Neural progenitor cell (in vitro differentiated cells): ENCODE measurements at regions not wholly inside any gene's neighbourhood (a gene's known extent, or its start where the extent isn't known, plus 50 kb on each side); places are given as distances from the start of the nearest gene placed in this dataset.

Source experiments
- DNase-seq: peaks from one replicate; pipeline ENCODE4 v3.0.0-alpha.2; 2016; ENCODE audit warnings: low spot score
- H2AFZ ChIP-seq: fragments of 200-600 bp; sonication (generic); replicated peaks from 2 replicates; pipeline ENCODE4 v1.6.1; 2016; ENCODE audit warnings: antibody characterized with exemption
- H3F3A ChIP-seq: fragments of 200-600 bp; sonication (generic); 2 replicates; pipeline ENCODE4 v1.6.1; 2016; ENCODE audit warnings: antibody characterized with exemption, low read depth
- H3K27ac ChIP-seq: fragments of 200-600 bp; sonication (generic); 2 replicates; pipeline ENCODE4 v1.5.1; 2016; ENCODE audit warnings: mild to moderate bottlenecking
- H3K27me3 ChIP-seq: fragments of 200-600 bp; sonication (generic); 2 replicates; pipeline ENCODE4 v1.6.1; 2016; ENCODE audit warnings: mild to moderate bottlenecking, moderate library complexity
- H3K36me3 ChIP-seq: fragments of 200-600 bp; sonication (generic); 2 replicates; pipeline ENCODE4 v1.5.1; 2016
- H3K4me1 ChIP-seq: fragments of 200-600 bp; sonication (generic); 2 replicates; pipeline ENCODE4 v1.6.1; 2016; ENCODE audit warnings: mixed run types
- H3K4me2 ChIP-seq: fragments of 200-600 bp; sonication (generic); 2 replicates; pipeline ENCODE4 v1.6.1; 2016
- H3K4me3 ChIP-seq: fragments of 200-600 bp; sonication (generic); 2 replicates; pipeline ENCODE4 v1.5.1; 2016
- H3K79me2 ChIP-seq: fragments of 200-600 bp; sonication (generic); 2 replicates; pipeline ENCODE4 v1.6.1; 2016; ENCODE audit warnings: low read depth
- H3K9ac ChIP-seq: fragments of 200-600 bp; sonication (generic); 2 replicates; pipeline ENCODE4 v1.6.1; 2016
- H3K9me3 ChIP-seq: fragments of 200-600 bp; sonication (generic); 2 replicates; pipeline ENCODE4 v1.5.1; 2016; ENCODE audit warnings: low read depth
- H4K20me1 ChIP-seq: fragments of 200-600 bp; sonication (generic); 2 replicates; pipeline ENCODE4 v1.6.1; 2016; ENCODE audit warnings: low read depth
- H3K27ac Mint-ChIP-seq: 3 replicates; pipeline ENCODE4 v1.8.0; 2021; ENCODE audit warnings: mixed read lengths
- H3K27me3 Mint-ChIP-seq: 2 replicates; pipeline ENCODE4 v1.8.0; 2022; ENCODE audit warnings: low read depth, mild to moderate bottlenecking, inconsistent platforms, moderate library complexity, mixed read lengths; ENCODE audit not compliant: insufficient read depth
- H3K36me3 Mint-ChIP-seq: 3 replicates; pipeline ENCODE4 v1.8.0; 2021; ENCODE audit warnings: mixed read lengths
- H3K4me1 Mint-ChIP-seq: 3 replicates; pipeline ENCODE4 v1.8.0; 2021; ENCODE audit warnings: mixed read lengths
- H3K4me3 Mint-ChIP-seq: 3 replicates; pipeline ENCODE4 v1.8.0; 2021; ENCODE audit warnings: mild to moderate bottlenecking, moderate library complexity, mixed read lengths
- H3K9me3 Mint-ChIP-seq: 3 replicates; pipeline ENCODE4 v1.8.0; 2020; ENCODE audit warnings: mixed read lengths
- EZH2 ChIP-seq: fragments of 200-600 bp; sonication (generic); IDR thresholded peaks from 2 replicates; pipeline ENCODE4 v1.6.1; 2017; ENCODE audit warnings: antibody characterized with exemption, mild to moderate bottlenecking, moderate library complexity
- EZH2phosphoT487 ChIP-seq: fragments of 200-600 bp; sonication (generic); IDR thresholded peaks from 2 replicates; pipeline ENCODE4 v1.6.1; 2017; ENCODE audit warnings: antibody characterized with exemption
- TF ChIP-seq, protein P1 (sequence below): fragments of 200-600 bp; sonication (generic); IDR thresholded peaks from 2 replicates; pipeline ENCODE4 v1.5.1; 2017; ENCODE audit warnings: antibody characterized with exemption, mild to moderate bottlenecking

DNA sequence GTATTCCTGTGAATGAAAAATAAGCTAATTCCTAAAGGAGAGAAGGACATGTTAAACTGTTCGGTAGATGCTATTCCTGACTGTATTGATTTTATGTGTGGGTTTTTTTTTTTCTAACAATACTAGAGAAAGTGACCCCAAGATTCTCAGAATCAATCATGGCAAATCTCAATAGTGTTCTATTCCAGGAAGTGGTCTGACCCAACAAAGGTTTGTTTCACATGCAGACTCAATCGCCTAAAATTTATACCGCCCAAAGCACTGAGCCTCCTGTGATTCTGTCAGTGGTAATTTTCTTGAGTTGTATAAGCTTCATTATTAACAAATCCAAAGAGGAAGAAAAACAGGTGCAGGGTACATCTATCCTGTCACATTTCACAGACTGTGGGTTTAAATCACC lies 293.7 kb downstream of the SUCLA2 start:
- TF ChIP-seq EZH2 (no peak), EZH2phosphoT487 (no peak)
- TF ChIP-seq, protein P1, sequence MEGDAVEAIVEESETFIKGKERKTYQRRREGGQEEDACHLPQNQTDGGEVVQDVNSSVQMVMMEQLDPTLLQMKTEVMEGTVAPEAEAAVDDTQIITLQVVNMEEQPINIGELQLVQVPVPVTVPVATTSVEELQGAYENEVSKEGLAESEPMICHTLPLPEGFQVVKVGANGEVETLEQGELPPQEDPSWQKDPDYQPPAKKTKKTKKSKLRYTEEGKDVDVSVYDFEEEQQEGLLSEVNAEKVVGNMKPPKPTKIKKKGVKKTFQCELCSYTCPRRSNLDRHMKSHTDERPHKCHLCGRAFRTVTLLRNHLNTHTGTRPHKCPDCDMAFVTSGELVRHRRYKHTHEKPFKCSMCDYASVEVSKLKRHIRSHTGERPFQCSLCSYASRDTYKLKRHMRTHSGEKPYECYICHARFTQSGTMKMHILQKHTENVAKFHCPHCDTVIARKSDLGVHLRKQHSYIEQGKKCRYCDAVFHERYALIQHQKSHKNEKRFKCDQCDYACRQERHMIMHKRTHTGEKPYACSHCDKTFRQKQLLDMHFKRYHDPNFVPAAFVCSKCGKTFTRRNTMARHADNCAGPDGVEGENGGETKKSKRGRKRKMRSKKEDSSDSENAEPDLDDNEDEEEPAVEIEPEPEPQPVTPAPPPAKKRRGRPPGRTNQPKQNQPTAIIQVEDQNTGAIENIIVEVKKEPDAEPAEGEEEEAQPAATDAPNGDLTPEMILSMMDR, result no peak

DNA sequence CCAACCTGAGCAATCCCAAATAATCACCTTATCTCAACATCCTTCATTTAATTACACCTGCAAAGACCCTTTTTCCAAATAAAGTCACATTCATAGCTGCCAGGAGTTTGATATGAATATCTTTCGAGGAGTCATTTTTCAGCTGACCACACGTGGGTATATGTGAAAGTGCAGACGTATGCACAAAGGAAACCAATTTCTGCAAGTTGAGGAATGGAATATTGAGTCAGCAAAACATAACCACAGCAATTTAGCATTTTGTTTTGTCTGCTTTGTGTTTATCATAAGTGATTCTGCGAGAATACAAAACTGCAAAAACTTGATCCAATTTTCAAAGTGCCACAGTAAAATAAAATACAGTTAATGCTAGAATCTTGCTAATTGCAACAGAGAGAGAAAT lies 295.9 kb downstream of the SUCLA2 start:
- Histone ChIP-seq H3K36me3 (no peaks in the 10 kb centered on the region), H3K27ac (no peak overlapping the region), H3K27me3 (no peaks in the 10 kb centered on the region), H3K79me2 (no peaks in the 10 kb centered on the region), H3F3A (no peaks in the 10 kb centered on the region), H3K4me1 (no peaks in the 10 kb centered on the region), H2AFZ (no peak overlapping the region), H3K9me3 (no peaks in the 10 kb centered on the region), H3K9ac (no peak overlapping the region), H3K4me3 (no peak overlapping the region), H3K4me2 (no peak overlapping the region), H4K20me1 (no peaks in the 10 kb centered on the region)
- Mint-ChIP-seq H3K4me1 (no peaks in the 10 kb centered on the region), H3K36me3 (no peaks in the 10 kb centered on the region), H3K27me3 (no peaks in the 10 kb centered on the region), H3K4me3 (no peak overlapping the region), H3K27ac (no peak overlapping the region), H3K9me3 (no peaks in the 10 kb centered on the region)
- TF ChIP-seq, protein P1, result no peak
- TF ChIP-seq EZH2phosphoT487 (no peak), EZH2 (no peak)
- DNase-seq, result no peak

More for the DNA sequence above, 293.7 kb downstream of the SUCLA2 start:
- Histone ChIP-seq H3K27me3 (no peaks in the 10 kb centered on the region), H3K27ac (no peak overlapping the region), H3K36me3 (no peaks in the 10 kb centered on the region), H3K9me3 (no peaks in the 10 kb centered on the region), H2AFZ (no peak overlapping the region), H3K4me1 (no peaks in the 10 kb centered on the region), H3F3A (no peaks in the 10 kb centered on the region), H3K79me2 (no peaks in the 10 kb centered on the region), H4K20me1 (no peaks in the 10 kb centered on the region), H3K4me2 (no peak overlapping the region), H3K9ac (no peak overlapping the region), H3K4me3 (no peak overlapping the region)
- Mint-ChIP-seq H3K27ac (no peak overlapping the region), H3K4me1 (no peaks in the 10 kb centered on the region), H3K36me3 (peaks cover 2% of the 10 kb centered on the region), H3K27me3 (no peaks in the 10 kb centered on the region), H3K4me3 (no peak overlapping the region), H3K9me3 (peaks cover 6% of the 10 kb centered on the region)
- no peak for DNase-seq

DNA sequence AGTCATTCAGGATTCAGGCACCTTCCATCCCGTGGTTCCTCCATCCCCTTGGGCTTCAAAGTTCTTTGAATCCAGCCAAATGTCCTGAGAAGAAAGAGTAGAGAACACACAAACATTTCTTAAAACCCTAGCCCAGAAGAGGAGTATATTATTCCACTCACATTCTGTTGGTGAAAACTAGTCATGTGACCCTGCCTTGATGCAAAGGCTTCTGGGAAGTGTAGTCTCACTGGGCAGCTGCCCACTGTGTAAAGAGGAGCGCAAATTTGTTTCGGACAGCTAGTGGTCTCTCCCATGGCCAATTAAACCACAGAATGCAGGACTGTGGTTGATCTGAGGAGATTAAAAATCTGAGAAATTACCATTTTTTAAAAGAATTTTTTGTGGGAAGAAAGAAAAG lies 304.4 kb downstream of the SUCLA2 start:
- no peaks in the 10 kb centered on the region for H3K4me1 Mint-ChIP-seq
- Histone ChIP-seq H3K36me3 (no peaks in the 10 kb centered on the region), H3K4me2 (no peak overlapping the region), H3K79me2 (no peaks in the 10 kb centered on the region), H3K27me3 (no peaks in the 10 kb centered on the region), H3F3A (no peaks in the 10 kb centered on the region), H2AFZ (peak overlapping the region; percentile 69), H3K4me3 (no peak overlapping the region), H3K9ac (no peak overlapping the region), H3K4me1 (no peaks in the 10 kb centered on the region), H3K9me3 (no peaks in the 10 kb centered on the region), H3K27ac (no peak overlapping the region), H4K20me1 (no peaks in the 10 kb centered on the region)
- H3K27me3 Mint-ChIP-seq, result no peaks in the 10 kb centered on the region
- H3K27ac Mint-ChIP-seq, result no peak overlapping the region
- DNase-seq, result no peak
- TF ChIP-seq, protein P1, result no peak
- no peak for TF ChIP-seq EZH2phosphoT487
- no peak for TF ChIP-seq EZH2
- H3K9me3 Mint-ChIP-seq, result peaks cover 2% of the 10 kb centered on the region
- H3K36me3 Mint-ChIP-seq, result no peaks in the 10 kb centered on the region
- H3K4me3 Mint-ChIP-seq, result no peak overlapping the region
